ENCODE measurements at regions not wholly inside any gene's neighbourhood (a gene's known extent, or its start where the extent isn't known, plus 50 kb on each side); places are given as distances from the start of the nearest gene placed in this dataset.

- ATAC-seq (no peak), DNase-seq (no peak)
- Histone ChIP-seq H3K27ac (no peak overlapping the region), H3K9me3 (no peaks in the 10 kb centered on the region), H3K4me1 (no peaks in the 10 kb centered on the region), H3K36me3 (ENCODE audit: insufficient read depth in 1 of 2, low read depth in 1 of 2) (no peaks in the 10 kb centered on the region), H3K4me3 (no peak overlapping the region), H3K27me3 (ENCODE audit: insufficient read depth in 3 of 3, low read length in 2 of 3) (no peaks in the 10 kb centered on the region)
- intact Hi-C loops (cut with DNase I) = no loop called here
- TF ChIP-seq, protein P1, sequence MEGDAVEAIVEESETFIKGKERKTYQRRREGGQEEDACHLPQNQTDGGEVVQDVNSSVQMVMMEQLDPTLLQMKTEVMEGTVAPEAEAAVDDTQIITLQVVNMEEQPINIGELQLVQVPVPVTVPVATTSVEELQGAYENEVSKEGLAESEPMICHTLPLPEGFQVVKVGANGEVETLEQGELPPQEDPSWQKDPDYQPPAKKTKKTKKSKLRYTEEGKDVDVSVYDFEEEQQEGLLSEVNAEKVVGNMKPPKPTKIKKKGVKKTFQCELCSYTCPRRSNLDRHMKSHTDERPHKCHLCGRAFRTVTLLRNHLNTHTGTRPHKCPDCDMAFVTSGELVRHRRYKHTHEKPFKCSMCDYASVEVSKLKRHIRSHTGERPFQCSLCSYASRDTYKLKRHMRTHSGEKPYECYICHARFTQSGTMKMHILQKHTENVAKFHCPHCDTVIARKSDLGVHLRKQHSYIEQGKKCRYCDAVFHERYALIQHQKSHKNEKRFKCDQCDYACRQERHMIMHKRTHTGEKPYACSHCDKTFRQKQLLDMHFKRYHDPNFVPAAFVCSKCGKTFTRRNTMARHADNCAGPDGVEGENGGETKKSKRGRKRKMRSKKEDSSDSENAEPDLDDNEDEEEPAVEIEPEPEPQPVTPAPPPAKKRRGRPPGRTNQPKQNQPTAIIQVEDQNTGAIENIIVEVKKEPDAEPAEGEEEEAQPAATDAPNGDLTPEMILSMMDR (IDR thresholded peaks at IDR 0.05) = peak; percentile 50
- WGBS, 3 donors = 30 to 32% (median 31%) methylated on average over 10 of the region's 10 CpGs
Observed at GRCh38 chr3:632571-633170, 436.1 kb downstream of the CHL1 start.

- ATAC-seq = no peak
- intact Hi-C loops (cut with DNase I) = no loop called here
- TF ChIP-seq, protein P1 (IDR thresholded peaks at IDR 0.05) = no peak
Observed at GRCh38 chr3:634511-634910, 437.9 kb downstream of the CHL1 start.

DNA sequence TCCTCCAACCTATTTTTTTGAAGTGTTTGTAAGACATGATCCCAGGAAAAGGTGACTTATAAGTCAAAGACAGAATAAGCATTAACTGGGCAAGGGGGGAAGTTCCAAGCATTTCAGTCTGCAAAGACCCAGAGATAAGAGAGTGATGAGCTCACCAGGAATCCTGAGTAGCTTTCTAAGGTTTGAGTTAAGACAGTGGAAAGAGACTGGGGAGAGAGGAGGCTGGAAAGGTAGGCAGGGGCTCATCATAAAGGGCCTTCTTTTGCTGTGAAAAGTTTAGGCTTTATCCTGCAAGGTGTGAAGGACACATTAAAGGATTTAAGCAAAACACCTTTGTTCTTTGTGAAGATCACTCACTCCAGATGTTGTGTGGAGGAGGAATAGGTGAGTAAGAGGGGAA lies 438.8 kb downstream of the CHL1 start:
- DNase-seq (no peak), ATAC-seq (no peak)
- intact Hi-C loops (cut with DNase I) = no loop called here
- no peaks in the 10 kb centered on the region for H3K36me3 ChIP-seq (ENCODE audit: insufficient read depth in 1 of 2, low read depth in 1 of 2)
- H3K4me1 ChIP-seq = no peaks in the 10 kb centered on the region
- H3K4me3 ChIP-seq = no peak overlapping the region
- H3K9me3 ChIP-seq = no peaks in the 10 kb centered on the region
- no peak overlapping the region for H3K27ac ChIP-seq
- no peaks in the 10 kb centered on the region for H3K27me3 ChIP-seq (ENCODE audit: insufficient read depth in 3 of 3, low read length in 2 of 3)
- TF ChIP-seq, protein P1 (IDR thresholded peaks at IDR 0.05) = no peak

More at GRCh38 chr3:634511-634910, 437.9 kb downstream of the CHL1 start:
- no peak for DNase-seq
- no peaks in the 10 kb centered on the region for H3K9me3 ChIP-seq
- no peaks in the 10 kb centered on the region for H3K4me1 ChIP-seq
- H3K27me3 ChIP-seq (ENCODE audit: insufficient read depth in 3 of 3, low read length in 2 of 3) = no peaks in the 10 kb centered on the region
- no peak overlapping the region for H3K4me3 ChIP-seq
- no peak overlapping the region for H3K27ac ChIP-seq
- no peaks in the 10 kb centered on the region for H3K36me3 ChIP-seq (ENCODE audit: insufficient read depth in 1 of 2, low read depth in 1 of 2)

GRCh38 chr3:643376-643775 lies 446.8 kb downstream of the CHL1 start:
- no peak for DNase-seq
- Histone ChIP-seq H3K4me3 (no peak overlapping the region), H3K36me3 (ENCODE audit: insufficient read depth in 1 of 2, low read depth in 1 of 2) (no peaks in the 10 kb centered on the region), H3K4me1 (no peaks in the 10 kb centered on the region), H3K27me3 (ENCODE audit: insufficient read depth in 3 of 3, low read length in 2 of 3) (no peaks in the 10 kb centered on the region), H3K27ac (no peak overlapping the region), H3K9me3 (no peaks in the 10 kb centered on the region)
- 56 to 68% (median 63%) methylated on average over 1 of the region's 1 CpG for WGBS, 3 donors
- intact Hi-C loops (cut with DNase I) = no loop called here
- ATAC-seq = no peak
- TF ChIP-seq, protein P1 (IDR thresholded peaks at IDR 0.05) = no peak

GRCh38 chr3:655824-656223 lies 437.0 kb upstream of the CNTN6 start:
- no peak for DNase-seq
- WGBS, 3 donors = 90% methylated on average over 1 of the region's 1 CpG
- H3K27ac ChIP-seq = no peak overlapping the region
- H3K36me3 ChIP-seq (ENCODE audit: insufficient read depth in 1 of 2, low read depth in 1 of 2) = no peaks in the 10 kb centered on the region
- H3K4me3 ChIP-seq = no peak overlapping the region
- TF ChIP-seq, protein P1 (IDR thresholded peaks at IDR 0.05) = no peak
- no peaks in the 10 kb centered on the region for H3K9me3 ChIP-seq
- H3K4me1 ChIP-seq = no peaks in the 10 kb centered on the region
- ATAC-seq = no peak
- H3K27me3 ChIP-seq (ENCODE audit: insufficient read depth in 3 of 3, low read length in 2 of 3) = no peaks in the 10 kb centered on the region
- intact Hi-C loops (cut with DNase I) = no loop called here

Measured in psoas muscle (tissue), 7 donors.